ENCODE measurements at regions not wholly inside any gene's neighbourhood (a gene's known extent, or its start where the extent isn't known, plus 50 kb on each side); places are given as distances from the start of the nearest gene placed in this dataset.

GRCh38 chr6:3575166-3575565 is 118.3 kb upstream of the SLC22A23 start:
- Mint-ChIP-seq H3K27ac (no peak overlapping the region), H3K4me3 (no peak overlapping the region), H3K36me3 (no peaks in the 10 kb centered on the region), H3K9me3 (no peaks in the 10 kb centered on the region), H3K27me3 (peaks cover 14% of the 10 kb centered on the region), H3K4me1 (no peaks in the 10 kb centered on the region)

- Mint-ChIP-seq H3K4me1 (no peaks in the 10 kb centered on the region), H3K27me3 (peaks cover 14% of the 10 kb centered on the region), H3K36me3 (no peaks in the 10 kb centered on the region), H3K27ac (no peak overlapping the region), H3K4me3 (no peak overlapping the region), H3K9me3 (no peaks in the 10 kb centered on the region)
Measured at GRCh38 chr6:3573670-3574069, 116.8 kb upstream of the SLC22A23 start.

- H3K4me1 Mint-ChIP-seq, result no peaks in the 10 kb centered on the region
- H3K4me3 Mint-ChIP-seq, result no peak overlapping the region
- no peaks in the 10 kb centered on the region for H3K36me3 Mint-ChIP-seq
- no peak overlapping the region for H3K27ac Mint-ChIP-seq
- H3K27me3 Mint-ChIP-seq, result peaks cover 14% of the 10 kb centered on the region
- H3K9me3 Mint-ChIP-seq, result no peaks in the 10 kb centered on the region
Measured at GRCh38 chr6:3571836-3572235, 115.0 kb upstream of the SLC22A23 start.

DNA sequence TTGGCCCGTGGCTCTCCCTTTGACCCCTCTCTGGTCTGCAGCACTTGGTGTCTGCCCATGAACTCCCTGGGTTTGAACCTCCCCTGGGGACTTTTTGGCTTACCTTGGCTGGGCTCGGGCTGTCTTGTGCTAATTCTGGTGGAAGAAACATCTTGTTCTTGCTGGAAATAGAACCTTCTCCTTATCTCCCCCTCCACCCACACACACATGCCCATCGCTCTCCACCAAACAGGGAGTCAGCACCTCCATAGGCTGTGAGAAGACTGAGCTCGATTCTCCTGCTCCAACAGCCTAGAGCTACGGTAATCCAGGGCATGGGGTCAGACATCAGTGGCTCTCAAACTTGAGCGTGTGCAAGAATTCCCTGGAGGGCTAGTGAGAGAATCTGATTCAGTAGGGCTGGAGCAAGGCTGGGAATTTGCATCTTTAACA is 114.4 kb upstream of the SLC22A23 start:
- no peaks in the 10 kb centered on the region for H3K9me3 Mint-ChIP-seq
- peaks cover 12% of the 10 kb centered on the region for H3K27me3 Mint-ChIP-seq
- H3K36me3 Mint-ChIP-seq, result no peaks in the 10 kb centered on the region
- H3K27ac Mint-ChIP-seq, result no peak overlapping the region
- no peak overlapping the region for H3K4me3 Mint-ChIP-seq
- no peaks in the 10 kb centered on the region for H3K4me1 Mint-ChIP-seq

DNA sequence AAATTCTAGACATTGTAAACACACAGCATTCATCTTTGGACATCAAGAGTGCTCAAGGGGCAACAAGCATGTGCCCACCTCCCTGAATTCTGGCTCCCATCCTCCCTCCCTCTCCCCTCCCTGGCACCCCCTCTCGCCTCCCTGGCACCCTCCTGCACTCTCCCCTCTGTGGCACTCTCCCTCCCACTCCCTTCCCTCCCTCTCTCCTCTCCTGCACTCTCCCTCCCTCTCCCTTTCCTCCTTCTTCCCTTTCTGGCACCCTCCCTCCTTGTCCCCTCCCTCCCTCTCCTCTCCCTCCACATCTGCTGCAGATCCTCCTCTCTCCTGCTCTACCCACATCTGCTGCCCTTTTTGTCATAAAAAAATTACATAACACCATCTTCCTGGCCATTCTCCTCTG is 113.0 kb upstream of the SLC22A23 start:
- Mint-ChIP-seq H3K9me3 (no peaks in the 10 kb centered on the region), H3K27me3 (peaks cover 10% of the 10 kb centered on the region), H3K27ac (no peak overlapping the region), H3K36me3 (no peaks in the 10 kb centered on the region), H3K4me3 (no peak overlapping the region), H3K4me1 (no peaks in the 10 kb centered on the region)

GRCh38 chr6:3568396-3569082 is 111.7 kb upstream of the SLC22A23 start:
- H3K36me3 Mint-ChIP-seq, result no peaks in the 10 kb centered on the region
- peaks cover 10% of the 10 kb centered on the region for H3K27me3 Mint-ChIP-seq
- H3K4me3 Mint-ChIP-seq, result no peak overlapping the region
- no peak overlapping the region for H3K27ac Mint-ChIP-seq
- no peaks in the 10 kb centered on the region for H3K4me1 Mint-ChIP-seq
- H3K9me3 Mint-ChIP-seq, result no peaks in the 10 kb centered on the region

DNA sequence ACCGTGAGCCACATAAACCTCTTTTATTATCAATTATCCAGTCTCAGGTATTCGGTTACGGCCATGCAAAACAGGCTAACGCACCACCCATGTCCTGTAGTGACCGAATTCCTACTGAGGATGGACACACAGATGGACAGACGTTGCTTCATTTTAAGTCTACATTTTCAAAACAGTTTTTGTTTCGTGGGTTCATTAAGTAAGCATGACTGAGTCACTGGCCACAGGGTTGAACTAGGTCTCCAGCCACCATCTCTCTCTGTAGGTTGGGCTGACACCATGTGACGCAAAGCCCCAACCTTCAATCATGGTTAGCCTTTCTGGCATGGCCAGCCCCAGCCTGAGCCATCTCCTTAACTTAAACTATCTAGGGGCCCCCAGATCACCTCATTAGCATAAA is 110.0 kb upstream of the SLC22A23 start:
- Mint-ChIP-seq H3K4me1 (no peaks in the 10 kb centered on the region), H3K27me3 (peaks cover 2% of the 10 kb centered on the region), H3K4me3 (no peak overlapping the region), H3K27ac (no peak overlapping the region), H3K36me3 (peaks cover 1% of the 10 kb centered on the region), H3K9me3 (no peaks in the 10 kb centered on the region)

DNA sequence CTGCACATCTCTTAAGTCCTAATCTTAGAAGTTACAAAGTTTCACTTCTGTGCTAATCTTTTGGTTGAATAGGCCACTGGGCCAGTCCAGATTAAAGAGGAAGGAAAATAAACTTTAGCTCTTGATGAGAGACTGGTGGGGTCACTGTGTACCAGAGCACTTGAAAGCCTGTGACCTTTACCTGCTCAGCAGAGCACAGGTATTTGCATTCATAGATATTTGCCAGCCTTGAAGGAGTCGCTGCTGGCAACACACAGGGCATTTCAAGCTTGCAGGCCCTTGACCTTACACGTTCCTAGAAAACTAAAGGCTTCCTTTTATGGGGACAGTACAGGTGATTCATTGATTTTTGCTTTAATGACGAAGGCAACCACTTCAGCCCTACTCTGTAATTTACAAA is 108.4 kb upstream of the SLC22A23 start:
- Mint-ChIP-seq H3K4me3 (no peak overlapping the region), H3K36me3 (peaks cover 1% of the 10 kb centered on the region), H3K27ac (no peak overlapping the region), H3K9me3 (no peaks in the 10 kb centered on the region), H3K4me1 (peaks cover 0 to 2% (median 0%) of the 10 kb centered on the region in 3 donors), H3K27me3 (peaks cover 4% of the 10 kb centered on the region)

DNA sequence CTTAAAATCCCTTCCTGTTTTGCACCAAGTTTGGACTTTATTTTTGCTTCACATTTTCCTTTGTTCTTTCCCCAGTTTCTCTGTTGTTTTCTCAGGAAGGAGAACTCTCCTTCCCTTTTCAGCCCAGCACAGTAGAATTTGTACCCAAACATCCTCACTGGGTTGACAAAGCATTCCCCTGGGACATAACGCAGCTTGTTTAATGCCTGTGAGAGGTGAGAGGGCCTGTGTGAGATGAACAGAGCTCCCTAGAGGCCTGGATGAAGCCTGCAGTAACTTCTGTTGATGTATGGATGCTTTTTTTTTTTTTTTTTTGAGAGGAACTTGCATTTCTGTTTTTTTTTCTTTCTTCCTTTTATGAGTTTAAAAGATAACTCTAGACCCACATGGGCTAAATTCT is 104.9 kb upstream of the SLC22A23 start:
- H3K36me3 Mint-ChIP-seq, result peaks cover 1% of the 10 kb centered on the region

GRCh38 chr6:3560211-3560610 is 103.4 kb upstream of the SLC22A23 start:
- H3K9me3 Mint-ChIP-seq, result peaks cover 0 to 2% (median 0%) of the 10 kb centered on the region in 3 donors
- peaks cover 1% of the 10 kb centered on the region for H3K36me3 Mint-ChIP-seq
- H3K4me3 Mint-ChIP-seq, result no peak overlapping the region
- H3K27ac Mint-ChIP-seq, result no peak overlapping the region
- peaks cover 6% of the 10 kb centered on the region for H3K27me3 Mint-ChIP-seq
- peaks cover 0 to 2% (median 0%) of the 10 kb centered on the region in 3 donors for H3K4me1 Mint-ChIP-seq

More for the DNA sequence above, 104.9 kb upstream of the SLC22A23 start:
- Mint-ChIP-seq H3K9me3 (peaks cover 0 to 2% (median 0%) of the 10 kb centered on the region in 3 donors), H3K4me3 (no peak overlapping the region), H3K27me3 (peaks cover 6% of the 10 kb centered on the region), H3K4me1 (peaks cover 0 to 2% (median 0%) of the 10 kb centered on the region in 3 donors), H3K27ac (peak overlapping the region in 1 of 3 donors; percentile 59)

- Mint-ChIP-seq H3K36me3 (peaks cover 1% of the 10 kb centered on the region), H3K4me1 (peaks cover 0 to 2% (median 0%) of the 10 kb centered on the region in 3 donors), H3K27me3 (peaks cover 6% of the 10 kb centered on the region), H3K27ac (no peak overlapping the region), H3K4me3 (no peak overlapping the region), H3K9me3 (peaks cover 0 to 2% (median 0%) of the 10 kb centered on the region in 3 donors)
Measured at GRCh38 chr6:3559561-3559960, 102.7 kb upstream of the SLC22A23 start.

DNA sequence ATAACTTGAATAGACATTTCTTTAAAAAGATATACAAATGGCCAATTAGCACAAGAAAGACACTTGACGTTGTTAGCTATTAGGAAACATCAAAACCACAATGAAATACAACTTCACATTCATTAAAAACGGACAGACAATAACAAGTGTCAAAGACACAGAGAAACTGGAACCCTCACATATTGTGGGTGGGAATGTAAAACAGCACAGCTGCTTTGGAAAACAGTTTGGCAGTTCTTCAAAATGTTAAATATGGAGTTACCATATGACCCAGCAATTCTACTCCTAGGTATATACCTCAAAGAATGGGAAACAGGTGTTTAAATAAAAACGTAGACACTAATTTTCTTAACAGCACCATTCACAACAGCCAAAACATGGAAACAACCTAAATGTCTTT is 100.5 kb upstream of the SLC22A23 start:
- H3K36me3 Mint-ChIP-seq, result no peaks in the 10 kb centered on the region
- peaks cover 0 to 2% (median 0%) of the 10 kb centered on the region in 3 donors for H3K4me1 Mint-ChIP-seq
- peaks cover 4% of the 10 kb centered on the region for H3K27me3 Mint-ChIP-seq
- no peak overlapping the region for H3K27ac Mint-ChIP-seq
- peaks cover 0 to 4% (median 3%) of the 10 kb centered on the region in 3 donors for H3K9me3 Mint-ChIP-seq
- no peak overlapping the region for H3K4me3 Mint-ChIP-seq

- peaks cover 2% of the 10 kb centered on the region for H3K27me3 Mint-ChIP-seq
- no peak overlapping the region for H3K4me3 Mint-ChIP-seq
- H3K4me1 Mint-ChIP-seq, result no peaks in the 10 kb centered on the region
- peaks cover 3 to 10% (median 4%) of the 10 kb centered on the region in 3 donors for H3K9me3 Mint-ChIP-seq
- no peak overlapping the region for H3K27ac Mint-ChIP-seq
- no peaks in the 10 kb centered on the region for H3K36me3 Mint-ChIP-seq
Measured at GRCh38 chr6:3553254-3553653, 96.4 kb upstream of the SLC22A23 start.

GRCh38 chr6:3551716-3552511 is 95.1 kb upstream of the SLC22A23 start:
- Mint-ChIP-seq H3K36me3 (no peaks in the 10 kb centered on the region), H3K27me3 (peaks cover 1% of the 10 kb centered on the region), H3K9me3 (peaks cover 3 to 10% (median 4%) of the 10 kb centered on the region in 3 donors), H3K27ac (no peak overlapping the region), H3K4me1 (no peaks in the 10 kb centered on the region), H3K4me3 (no peak overlapping the region)

- H3K4me1 Mint-ChIP-seq, result peaks cover 0 to 4% (median 2%) of the 10 kb centered on the region in 3 donors
- peaks cover 5% of the 10 kb centered on the region for H3K27me3 Mint-ChIP-seq
- H3K36me3 Mint-ChIP-seq, result no peaks in the 10 kb centered on the region
- no peak overlapping the region for H3K4me3 Mint-ChIP-seq
- no peak overlapping the region for H3K27ac Mint-ChIP-seq
- peaks cover 3 to 10% (median 4%) of the 10 kb centered on the region in 3 donors for H3K9me3 Mint-ChIP-seq
Measured at GRCh38 chr6:3549314-3549940, 92.6 kb upstream of the SLC22A23 start.

Data from IgD-negative memory B cell (primary cell).